ENCODE measurements at regions not wholly inside any gene's neighbourhood (a gene's known extent, or its start where the extent isn't known, plus 50 kb on each side); places are given as distances from the start of the nearest gene placed in this dataset.

DNA sequence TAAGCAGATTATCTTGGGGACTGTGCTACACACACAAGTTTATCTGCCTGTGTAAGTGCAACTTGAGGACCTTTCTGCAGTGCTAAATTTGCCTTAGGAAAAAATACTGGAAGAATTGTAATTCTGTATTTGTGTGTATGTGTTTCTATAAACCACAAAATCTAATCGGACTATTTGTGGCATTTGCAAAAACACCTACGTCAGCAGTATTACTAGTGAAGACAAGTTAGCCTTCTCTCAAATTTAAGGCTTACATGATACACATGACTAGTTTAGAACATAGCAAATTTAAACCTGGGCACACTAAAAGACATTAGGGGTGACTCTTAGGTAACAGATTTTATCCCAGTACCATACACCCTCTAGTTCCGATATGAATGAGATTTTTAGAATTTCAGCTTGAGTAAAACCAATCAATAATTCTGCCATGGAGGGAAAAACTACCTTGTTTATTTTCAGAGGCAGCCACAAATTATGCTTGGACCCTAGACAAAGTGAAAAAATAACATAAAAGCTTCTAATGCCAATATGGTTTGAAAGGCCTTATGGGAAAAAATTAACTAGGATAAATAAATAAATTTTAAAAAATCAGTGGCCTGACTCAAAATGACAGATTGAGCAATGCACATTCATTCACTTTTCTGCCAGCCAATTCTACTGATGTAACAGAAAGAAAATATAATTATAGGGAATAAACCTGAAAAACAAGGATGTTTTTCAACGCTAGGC, 176.4 kb downstream of the SNCA start:
- TF ChIP-seq, protein P1, sequence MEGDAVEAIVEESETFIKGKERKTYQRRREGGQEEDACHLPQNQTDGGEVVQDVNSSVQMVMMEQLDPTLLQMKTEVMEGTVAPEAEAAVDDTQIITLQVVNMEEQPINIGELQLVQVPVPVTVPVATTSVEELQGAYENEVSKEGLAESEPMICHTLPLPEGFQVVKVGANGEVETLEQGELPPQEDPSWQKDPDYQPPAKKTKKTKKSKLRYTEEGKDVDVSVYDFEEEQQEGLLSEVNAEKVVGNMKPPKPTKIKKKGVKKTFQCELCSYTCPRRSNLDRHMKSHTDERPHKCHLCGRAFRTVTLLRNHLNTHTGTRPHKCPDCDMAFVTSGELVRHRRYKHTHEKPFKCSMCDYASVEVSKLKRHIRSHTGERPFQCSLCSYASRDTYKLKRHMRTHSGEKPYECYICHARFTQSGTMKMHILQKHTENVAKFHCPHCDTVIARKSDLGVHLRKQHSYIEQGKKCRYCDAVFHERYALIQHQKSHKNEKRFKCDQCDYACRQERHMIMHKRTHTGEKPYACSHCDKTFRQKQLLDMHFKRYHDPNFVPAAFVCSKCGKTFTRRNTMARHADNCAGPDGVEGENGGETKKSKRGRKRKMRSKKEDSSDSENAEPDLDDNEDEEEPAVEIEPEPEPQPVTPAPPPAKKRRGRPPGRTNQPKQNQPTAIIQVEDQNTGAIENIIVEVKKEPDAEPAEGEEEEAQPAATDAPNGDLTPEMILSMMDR (IDR thresholded peaks at IDR 0.05), result no peak
- no peak for TF ChIP-seq POLR2AphosphoS5 (IDR thresholded peaks at IDR 0.05)
- TF ChIP-seq POLR2A (IDR thresholded peaks at IDR 0.05), result no peak

All from prostate gland (tissue), 2 donors.